ENCODE measurements at regions not wholly inside any gene's neighbourhood (a gene's known extent, or its start where the extent isn't known, plus 50 kb on each side); places are given as distances from the start of the nearest gene placed in this dataset.

DNA sequence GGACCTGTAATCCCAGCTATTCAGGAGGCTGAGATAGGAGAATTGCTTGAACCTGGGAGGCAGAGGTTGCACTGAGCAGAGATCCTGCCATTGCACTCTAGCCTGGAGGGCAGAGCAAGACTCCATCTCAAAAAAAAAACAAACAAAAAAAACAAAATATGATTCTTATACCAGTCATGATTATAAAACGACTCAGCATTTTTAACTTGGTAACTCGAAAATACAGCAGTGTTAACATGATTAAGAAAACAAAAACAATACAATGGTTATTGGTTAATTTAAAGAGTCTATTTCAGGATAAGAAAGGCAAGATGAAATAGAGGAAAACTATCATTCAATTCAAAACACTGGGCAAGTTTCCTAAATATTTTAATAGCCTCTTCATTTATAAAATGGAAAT, 865.3 kb downstream of the PCDH7 start:
- ChIA-PET POLR2A (no interaction called here), CTCF (no interaction called here)
- no peak for DNase-seq
- H3K27ac Mint-ChIP-seq, result no peak overlapping the region
- H3K36me3 Mint-ChIP-seq (ENCODE audit: low read depth), result no peaks in the 10 kb centered on the region
- TF ChIP-seq, protein P1, sequence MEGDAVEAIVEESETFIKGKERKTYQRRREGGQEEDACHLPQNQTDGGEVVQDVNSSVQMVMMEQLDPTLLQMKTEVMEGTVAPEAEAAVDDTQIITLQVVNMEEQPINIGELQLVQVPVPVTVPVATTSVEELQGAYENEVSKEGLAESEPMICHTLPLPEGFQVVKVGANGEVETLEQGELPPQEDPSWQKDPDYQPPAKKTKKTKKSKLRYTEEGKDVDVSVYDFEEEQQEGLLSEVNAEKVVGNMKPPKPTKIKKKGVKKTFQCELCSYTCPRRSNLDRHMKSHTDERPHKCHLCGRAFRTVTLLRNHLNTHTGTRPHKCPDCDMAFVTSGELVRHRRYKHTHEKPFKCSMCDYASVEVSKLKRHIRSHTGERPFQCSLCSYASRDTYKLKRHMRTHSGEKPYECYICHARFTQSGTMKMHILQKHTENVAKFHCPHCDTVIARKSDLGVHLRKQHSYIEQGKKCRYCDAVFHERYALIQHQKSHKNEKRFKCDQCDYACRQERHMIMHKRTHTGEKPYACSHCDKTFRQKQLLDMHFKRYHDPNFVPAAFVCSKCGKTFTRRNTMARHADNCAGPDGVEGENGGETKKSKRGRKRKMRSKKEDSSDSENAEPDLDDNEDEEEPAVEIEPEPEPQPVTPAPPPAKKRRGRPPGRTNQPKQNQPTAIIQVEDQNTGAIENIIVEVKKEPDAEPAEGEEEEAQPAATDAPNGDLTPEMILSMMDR (IDR thresholded peaks at IDR 0.05), result no peak
- peaks cover 4% of the 10 kb centered on the region for H3K9me3 Mint-ChIP-seq
- H3K4me1 Mint-ChIP-seq, result no peaks in the 10 kb centered on the region
- intact Hi-C loops (cut with micrococcal nuclease), result no loop called here
- H3K4me3 Mint-ChIP-seq, result no peak overlapping the region
- no peaks in the 10 kb centered on the region for H3K27me3 Mint-ChIP-seq
- no peak for ATAC-seq (ENCODE audit: low read depth)

- ATAC-seq (ENCODE audit: low read depth) (no peak), DNase-seq (no peak)
- TF ChIP-seq, protein P1 (IDR thresholded peaks at IDR 0.05), result no peak
- ChIA-PET CTCF (no interaction called here), POLR2A (no interaction called here)
- intact Hi-C loops (cut with micrococcal nuclease), result no loop called here
- H3K9me3 Mint-ChIP-seq, result peaks cover 11% of the 10 kb centered on the region
- H3K27ac Mint-ChIP-seq, result no peak overlapping the region
- H3K36me3 Mint-ChIP-seq (ENCODE audit: low read depth), result no peaks in the 10 kb centered on the region
- H3K4me1 Mint-ChIP-seq, result no peaks in the 10 kb centered on the region
- H3K27me3 Mint-ChIP-seq, result no peaks in the 10 kb centered on the region
- H3K4me3 Mint-ChIP-seq, result no peak overlapping the region
Measured at GRCh38 chr4:31592293-31592692, 872.1 kb downstream of the PCDH7 start.

DNA sequence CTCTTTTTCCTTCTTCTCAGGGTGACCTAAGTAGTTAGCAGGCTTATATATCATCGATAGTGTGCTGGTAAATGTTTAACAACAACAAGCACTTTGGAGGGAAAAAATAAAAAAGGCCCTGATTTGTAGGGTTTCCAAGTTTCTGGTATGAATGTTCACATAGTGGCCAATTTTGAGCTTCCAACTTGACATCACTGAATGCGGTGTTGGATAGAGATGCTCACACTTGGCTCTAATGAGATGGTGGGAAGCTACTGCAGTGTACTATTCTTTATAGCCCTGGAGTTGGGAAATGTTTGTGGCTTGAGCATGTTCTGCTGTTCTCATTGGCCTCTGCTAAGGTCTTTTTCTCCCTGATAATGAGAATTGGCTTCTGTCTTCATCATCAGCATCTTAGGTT, 875.3 kb downstream of the PCDH7 start:
- no peak for ATAC-seq (ENCODE audit: low read depth)
- TF ChIP-seq, protein P1 (IDR thresholded peaks at IDR 0.05), result no peak
- H3K4me3 Mint-ChIP-seq, result no peak overlapping the region
- intact Hi-C loops (cut with micrococcal nuclease), result no loop called here
- H3K9me3 Mint-ChIP-seq, result peaks cover 7% of the 10 kb centered on the region
- CTCF ChIA-PET, result no interaction called here
- DNase-seq, result no peak
- no peaks in the 10 kb centered on the region for H3K36me3 Mint-ChIP-seq (ENCODE audit: low read depth)
- no peaks in the 10 kb centered on the region for H3K4me1 Mint-ChIP-seq
- POLR2A ChIA-PET, result no interaction called here
- H3K27ac Mint-ChIP-seq, result no peak overlapping the region
- H3K27me3 Mint-ChIP-seq, result no peaks in the 10 kb centered on the region

GRCh38 chr4:31598639-31599038, 878.5 kb downstream of the PCDH7 start:
- intact Hi-C loops (cut with micrococcal nuclease), result no loop called here
- ChIA-PET CTCF (no interaction called here), POLR2A (no interaction called here)
- no peak overlapping the region for H3K27ac Mint-ChIP-seq
- H3K9me3 Mint-ChIP-seq, result peaks cover 10% of the 10 kb centered on the region
- no peaks in the 10 kb centered on the region for H3K4me1 Mint-ChIP-seq
- TF ChIP-seq, protein P1 (IDR thresholded peaks at IDR 0.05), result no peak
- ATAC-seq (ENCODE audit: low read depth) (no peak), DNase-seq (no peak)
- no peaks in the 10 kb centered on the region for H3K36me3 Mint-ChIP-seq (ENCODE audit: low read depth)
- H3K4me3 Mint-ChIP-seq, result no peak overlapping the region
- no peaks in the 10 kb centered on the region for H3K27me3 Mint-ChIP-seq

DNA sequence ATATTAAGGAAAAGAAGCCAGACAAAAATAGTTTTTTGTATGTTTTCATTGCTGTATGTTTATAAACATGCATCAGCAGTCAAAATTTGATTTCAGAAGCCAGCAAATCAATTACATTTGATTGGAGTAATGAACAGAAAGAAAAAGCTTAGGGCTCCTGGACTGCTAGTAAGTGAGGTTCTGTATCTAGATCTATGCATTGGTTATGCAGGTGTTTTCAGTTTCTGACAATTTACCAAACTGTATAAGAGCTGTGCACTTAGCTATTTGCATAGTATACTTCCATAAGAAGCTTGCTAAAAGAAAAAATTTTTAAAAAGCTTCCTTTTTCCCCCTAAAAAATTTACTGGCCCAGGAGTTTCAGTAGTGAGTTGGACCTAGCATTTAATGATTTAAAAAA, 881.6 kb downstream of the PCDH7 start:
- H3K27me3 Mint-ChIP-seq, result no peaks in the 10 kb centered on the region
- DNase-seq (no peak), ATAC-seq (ENCODE audit: low read depth) (no peak)
- intact Hi-C loops (cut with micrococcal nuclease), result no loop called here
- H3K36me3 Mint-ChIP-seq (ENCODE audit: low read depth), result no peaks in the 10 kb centered on the region
- CTCF ChIA-PET, result no interaction called here
- no peaks in the 10 kb centered on the region for H3K4me1 Mint-ChIP-seq
- POLR2A ChIA-PET, result no interaction called here
- H3K4me3 Mint-ChIP-seq, result no peak overlapping the region
- TF ChIP-seq, protein P1 (IDR thresholded peaks at IDR 0.05), result no peak
- peaks cover 7% of the 10 kb centered on the region for H3K9me3 Mint-ChIP-seq
- H3K27ac Mint-ChIP-seq, result no peak overlapping the region

Data from activated B cell treated with CpG ODN at 0.5 μM for 24 hours (primary cell).